ENCODE measurements at regions not wholly inside any gene's neighbourhood (a gene's known extent, or its start where the extent isn't known, plus 50 kb on each side); places are given as distances from the start of the nearest gene placed in this dataset.
A peak's percentile ranks its signal among the peaks of the same experiment; 100 is the strongest.

- Histone ChIP-seq H3K4me3 (ENCODE audit: low read depth in 1 of 5, low read length in 5 of 5) (no peak overlapping the region), H3K9me3 (ENCODE audit: control insufficient read depth in 5 of 5, low read length in 5 of 5) (no peaks in the 10 kb centered on the region), H3K9ac (ENCODE audit: low read length in 5 of 5) (no peak overlapping the region), H3K27me3 (ENCODE audit: control insufficient read depth in 5 of 5, insufficient read depth in 4 of 5, low read length in 5 of 5) (no peaks in the 10 kb centered on the region), H3K27ac (ENCODE audit: low read depth, low read length) (no peak overlapping the region), H3K4me1 (ENCODE audit: control insufficient read depth in 5 of 5, insufficient read depth in 5 of 5, low read length in 5 of 5) (no peaks in the 10 kb centered on the region), H3K36me3 (ENCODE audit: control insufficient read depth in 5 of 5, insufficient read depth in 5 of 5, low read length in 5 of 5) (no peaks in the 10 kb centered on the region)
Observed at GRCh38 chr4:155616117-155616516, 50.5 kb upstream of the GUCY1A1 start.

- H3K27me3 ChIP-seq (ENCODE audit: control insufficient read depth in 5 of 5, insufficient read depth in 4 of 5, low read length in 5 of 5) = no peaks in the 10 kb centered on the region
- no peaks in the 10 kb centered on the region for H3K36me3 ChIP-seq (ENCODE audit: control insufficient read depth in 5 of 5, insufficient read depth in 5 of 5, low read length in 5 of 5)
- peak overlapping the region in 1 of 5 donors; percentile 7 for H3K4me3 ChIP-seq (ENCODE audit: low read depth in 1 of 5, low read length in 5 of 5)
- no peak overlapping the region for H3K9ac ChIP-seq (ENCODE audit: low read length in 5 of 5)
- H3K9me3 ChIP-seq (ENCODE audit: control insufficient read depth in 5 of 5, low read length in 5 of 5) = no peaks in the 10 kb centered on the region
- no peak overlapping the region for H3K27ac ChIP-seq (ENCODE audit: low read depth, low read length)
- no peaks in the 10 kb centered on the region for H3K4me1 ChIP-seq (ENCODE audit: control insufficient read depth in 5 of 5, insufficient read depth in 5 of 5, low read length in 5 of 5)
Observed at GRCh38 chr4:155615081-155615887, 51.4 kb upstream of the GUCY1A1 start.

- no peaks in the 10 kb centered on the region for H3K4me1 ChIP-seq (ENCODE audit: control insufficient read depth in 5 of 5, insufficient read depth in 5 of 5, low read length in 5 of 5)
- no peaks in the 10 kb centered on the region for H3K36me3 ChIP-seq (ENCODE audit: control insufficient read depth in 5 of 5, insufficient read depth in 5 of 5, low read length in 5 of 5)
- H3K9ac ChIP-seq (ENCODE audit: low read length in 5 of 5) = no peak overlapping the region
- H3K27me3 ChIP-seq (ENCODE audit: control insufficient read depth in 5 of 5, insufficient read depth in 4 of 5, low read length in 5 of 5) = no peaks in the 10 kb centered on the region
- H3K27ac ChIP-seq (ENCODE audit: low read depth, low read length) = no peak overlapping the region
- H3K4me3 ChIP-seq (ENCODE audit: low read depth in 1 of 5, low read length in 5 of 5) = no peak overlapping the region
- no peaks in the 10 kb centered on the region for H3K9me3 ChIP-seq (ENCODE audit: control insufficient read depth in 5 of 5, low read length in 5 of 5)
Observed at GRCh38 chr4:155614111-155614762, 52.4 kb upstream of the GUCY1A1 start.

- peaks cover 0 to 8% (median 5%) of the 10 kb centered on the region in 5 donors for H3K4me1 ChIP-seq (ENCODE audit: control insufficient read depth in 5 of 5, insufficient read depth in 5 of 5, low read length in 5 of 5)
- no peak overlapping the region for H3K27ac ChIP-seq (ENCODE audit: low read depth, low read length)
- H3K4me3 ChIP-seq (ENCODE audit: low read depth in 1 of 5, low read length in 5 of 5) = no peak overlapping the region
- no peak overlapping the region for H3K9ac ChIP-seq (ENCODE audit: low read length in 5 of 5)
- no peaks in the 10 kb centered on the region for H3K36me3 ChIP-seq (ENCODE audit: control insufficient read depth in 5 of 5, insufficient read depth in 5 of 5, low read length in 5 of 5)
- no peaks in the 10 kb centered on the region for H3K9me3 ChIP-seq (ENCODE audit: control insufficient read depth in 5 of 5, low read length in 5 of 5)
- no peaks in the 10 kb centered on the region for H3K27me3 ChIP-seq (ENCODE audit: control insufficient read depth in 5 of 5, insufficient read depth in 4 of 5, low read length in 5 of 5)
Observed at GRCh38 chr4:155612074-155612473, 54.6 kb upstream of the GUCY1A1 start.

GRCh38 chr4:155611501-155611900, 55.1 kb upstream of the GUCY1A1 start:
- Histone ChIP-seq H3K9me3 (ENCODE audit: control insufficient read depth in 5 of 5, low read length in 5 of 5) (no peaks in the 10 kb centered on the region), H3K27me3 (ENCODE audit: control insufficient read depth in 5 of 5, insufficient read depth in 4 of 5, low read length in 5 of 5) (no peaks in the 10 kb centered on the region), H3K9ac (ENCODE audit: low read length in 5 of 5) (no peak overlapping the region), H3K36me3 (ENCODE audit: control insufficient read depth in 5 of 5, insufficient read depth in 5 of 5, low read length in 5 of 5) (no peaks in the 10 kb centered on the region), H3K4me3 (ENCODE audit: low read depth in 1 of 5, low read length in 5 of 5) (no peak overlapping the region), H3K4me1 (ENCODE audit: control insufficient read depth in 5 of 5, insufficient read depth in 5 of 5, low read length in 5 of 5) (peaks cover 0 to 8% (median 5%) of the 10 kb centered on the region in 5 donors), H3K27ac (ENCODE audit: low read depth, low read length) (no peak overlapping the region)

GRCh38 chr4:155610143-155610542, 56.5 kb upstream of the GUCY1A1 start:
- Histone ChIP-seq H3K27me3 (ENCODE audit: control insufficient read depth in 5 of 5, insufficient read depth in 4 of 5, low read length in 5 of 5) (no peaks in the 10 kb centered on the region), H3K4me1 (ENCODE audit: control insufficient read depth in 5 of 5, insufficient read depth in 5 of 5, low read length in 5 of 5) (peaks cover 0 to 8% (median 5%) of the 10 kb centered on the region in 5 donors), H3K27ac (ENCODE audit: low read depth, low read length) (no peak overlapping the region), H3K4me3 (ENCODE audit: low read depth in 1 of 5, low read length in 5 of 5) (no peak overlapping the region), H3K36me3 (ENCODE audit: control insufficient read depth in 5 of 5, insufficient read depth in 5 of 5, low read length in 5 of 5) (no peaks in the 10 kb centered on the region), H3K9me3 (ENCODE audit: control insufficient read depth in 5 of 5, low read length in 5 of 5) (no peaks in the 10 kb centered on the region), H3K9ac (ENCODE audit: low read length in 5 of 5) (no peak overlapping the region)

GRCh38 chr4:155609455-155610059, 57.1 kb upstream of the GUCY1A1 start:
- Histone ChIP-seq H3K27me3 (ENCODE audit: control insufficient read depth in 5 of 5, insufficient read depth in 4 of 5, low read length in 5 of 5) (no peaks in the 10 kb centered on the region), H3K9ac (ENCODE audit: low read length in 5 of 5) (no peak overlapping the region), H3K36me3 (ENCODE audit: control insufficient read depth in 5 of 5, insufficient read depth in 5 of 5, low read length in 5 of 5) (no peaks in the 10 kb centered on the region), H3K4me1 (ENCODE audit: control insufficient read depth in 5 of 5, insufficient read depth in 5 of 5, low read length in 5 of 5) (peaks cover 0 to 8% (median 5%) of the 10 kb centered on the region in 5 donors), H3K4me3 (ENCODE audit: low read depth in 1 of 5, low read length in 5 of 5) (no peak overlapping the region), H3K27ac (ENCODE audit: low read depth, low read length) (no peak overlapping the region), H3K9me3 (ENCODE audit: control insufficient read depth in 5 of 5, low read length in 5 of 5) (no peaks in the 10 kb centered on the region)

- Histone ChIP-seq H3K27ac (ENCODE audit: low read depth, low read length) (no peak overlapping the region), H3K4me3 (ENCODE audit: low read depth in 1 of 5, low read length in 5 of 5) (peak overlapping the region in 1 of 5 donors; percentile 19), H3K9me3 (ENCODE audit: control insufficient read depth in 5 of 5, low read length in 5 of 5) (no peaks in the 10 kb centered on the region), H3K36me3 (ENCODE audit: control insufficient read depth in 5 of 5, insufficient read depth in 5 of 5, low read length in 5 of 5) (no peaks in the 10 kb centered on the region), H3K4me1 (ENCODE audit: control insufficient read depth in 5 of 5, insufficient read depth in 5 of 5, low read length in 5 of 5) (peaks cover 0 to 8% (median 5%) of the 10 kb centered on the region in 5 donors), H3K9ac (ENCODE audit: low read length in 5 of 5) (no peak overlapping the region), H3K27me3 (ENCODE audit: control insufficient read depth in 5 of 5, insufficient read depth in 4 of 5, low read length in 5 of 5) (no peaks in the 10 kb centered on the region)
Observed at GRCh38 chr4:155608225-155608885, 58.3 kb upstream of the GUCY1A1 start.

GRCh38 chr4:155607481-155607880, 59.2 kb upstream of the GUCY1A1 start:
- Histone ChIP-seq H3K27ac (ENCODE audit: low read depth, low read length) (no peak overlapping the region), H3K27me3 (ENCODE audit: control insufficient read depth in 5 of 5, insufficient read depth in 4 of 5, low read length in 5 of 5) (no peaks in the 10 kb centered on the region), H3K9ac (ENCODE audit: low read length in 5 of 5) (no peak overlapping the region), H3K4me3 (ENCODE audit: low read depth in 1 of 5, low read length in 5 of 5) (no peak overlapping the region), H3K4me1 (ENCODE audit: control insufficient read depth in 5 of 5, insufficient read depth in 5 of 5, low read length in 5 of 5) (peaks cover 0 to 8% (median 5%) of the 10 kb centered on the region in 5 donors), H3K36me3 (ENCODE audit: control insufficient read depth in 5 of 5, insufficient read depth in 5 of 5, low read length in 5 of 5) (no peaks in the 10 kb centered on the region), H3K9me3 (ENCODE audit: control insufficient read depth in 5 of 5, low read length in 5 of 5) (no peaks in the 10 kb centered on the region)

Measured in subcutaneous abdominal adipose tissue (tissue), 5 donors.